Thyroid gland (tissue), 4 donors: ENCODE measurements at regions not wholly inside any gene's neighbourhood (a gene's known extent, or its start where the extent isn't known, plus 50 kb on each side); places are given as distances from the start of the nearest gene placed in this dataset.
"Not testable (repeated sequence)": the region's sequence is repeated elsewhere in the genome, so short reads cannot be mapped to it uniquely, and the experiment has no call there.

Experiments used
- POLR2A ChIP-seq, 2 donors: fragments of 450-650 bp; IDR thresholded peaks; one replicate each; pipeline ENCODE4 v1.6.1; 2017; ENCODE audit warnings: antibody characterized with exemption in 2 of 2, mild to moderate bottlenecking in 2 of 2, moderate library complexity in 1 of 2
- TF ChIP-seq, protein P1 (sequence below), 6 experiments: fragments of 200-600 bp in 3 of 6; fragments of 450-650 bp in 3 of 6; sonication (generic) in 3 of 6; IDR thresholded peaks; one replicate each; pipeline ENCODE4 v1.5.1; 2016 to 2019; ENCODE audit warnings: antibody characterized with exemption in 6 of 6, mild to moderate bottlenecking in 2 of 6, inconsistent platforms in 1 of 6, moderate library complexity in 1 of 6

DNA sequence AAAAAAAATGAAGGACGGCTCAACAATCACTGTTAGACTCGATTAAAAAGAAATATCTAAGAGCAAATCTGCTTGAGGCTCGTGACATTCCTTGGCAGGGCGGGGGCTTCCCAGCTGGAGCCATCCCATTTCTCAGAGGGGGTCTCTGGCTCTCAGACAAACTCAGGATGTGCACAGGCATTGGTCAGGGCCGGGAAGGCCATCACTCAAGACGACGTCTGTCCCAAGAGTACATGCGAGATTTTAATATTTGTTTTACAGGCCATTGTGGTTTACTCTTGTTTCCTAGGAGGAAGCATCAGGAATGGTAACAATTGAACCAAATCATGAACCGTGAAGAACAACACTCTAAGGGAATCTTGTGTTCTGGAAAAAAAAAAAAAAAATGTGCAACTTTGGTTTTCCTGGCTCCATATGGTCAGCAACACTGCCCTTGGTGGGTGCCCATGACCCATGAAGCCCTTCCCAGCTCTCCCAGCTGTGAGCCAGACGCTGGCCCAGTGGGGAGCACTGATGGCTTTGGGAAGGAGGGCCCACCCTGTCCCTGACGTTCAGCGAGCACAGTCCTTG is 5454.6 kb upstream of the TPTE start:
- TF ChIP-seq, protein P1, sequence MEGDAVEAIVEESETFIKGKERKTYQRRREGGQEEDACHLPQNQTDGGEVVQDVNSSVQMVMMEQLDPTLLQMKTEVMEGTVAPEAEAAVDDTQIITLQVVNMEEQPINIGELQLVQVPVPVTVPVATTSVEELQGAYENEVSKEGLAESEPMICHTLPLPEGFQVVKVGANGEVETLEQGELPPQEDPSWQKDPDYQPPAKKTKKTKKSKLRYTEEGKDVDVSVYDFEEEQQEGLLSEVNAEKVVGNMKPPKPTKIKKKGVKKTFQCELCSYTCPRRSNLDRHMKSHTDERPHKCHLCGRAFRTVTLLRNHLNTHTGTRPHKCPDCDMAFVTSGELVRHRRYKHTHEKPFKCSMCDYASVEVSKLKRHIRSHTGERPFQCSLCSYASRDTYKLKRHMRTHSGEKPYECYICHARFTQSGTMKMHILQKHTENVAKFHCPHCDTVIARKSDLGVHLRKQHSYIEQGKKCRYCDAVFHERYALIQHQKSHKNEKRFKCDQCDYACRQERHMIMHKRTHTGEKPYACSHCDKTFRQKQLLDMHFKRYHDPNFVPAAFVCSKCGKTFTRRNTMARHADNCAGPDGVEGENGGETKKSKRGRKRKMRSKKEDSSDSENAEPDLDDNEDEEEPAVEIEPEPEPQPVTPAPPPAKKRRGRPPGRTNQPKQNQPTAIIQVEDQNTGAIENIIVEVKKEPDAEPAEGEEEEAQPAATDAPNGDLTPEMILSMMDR (IDR thresholded peaks at IDR 0.05), result not testable (repeated sequence)
- not testable (repeated sequence) for TF ChIP-seq POLR2A (IDR thresholded peaks at IDR 0.05)
